Fibroblast of pulmonary artery (primary cell): ENCODE measurements at regions not wholly inside any gene's neighbourhood (a gene's known extent, or its start where the extent isn't known, plus 50 kb on each side); places are given as distances from the start of the nearest gene placed in this dataset.

Source experiments
- DNase-seq: peaks from one replicate; pipeline ENCODE4 v3.0.0-alpha.2; 2010; ENCODE audit warnings: low read depth
- H3K4me3 ChIP-seq: replicated peaks from 2 replicates; pipeline ENCODE4 v1.5.1; 2011; ENCODE audit warnings: low read depth, mild to moderate bottlenecking, control low read depth, low read length, moderate library complexity
- CTCF ChIP-seq: IDR thresholded peaks from 2 replicates; pipeline ENCODE4 v1.5.1; 2011; ENCODE audit warnings: mild to moderate bottlenecking, control low read depth, low read length, inconsistent platforms; ENCODE audit errors: missing control alignments

GRCh38 chr19:20416661-20417060, 148.9 kb downstream of the ZNF737 start:
- no peak for DNase-seq
- no peak for TF ChIP-seq CTCF
- no peak overlapping the region for H3K4me3 ChIP-seq

GRCh38 chr19:20414120-20414519, 151.5 kb downstream of the ZNF737 start:
- no peak for DNase-seq
- TF ChIP-seq CTCF, result no peak
- H3K4me3 ChIP-seq, result no peak overlapping the region

GRCh38 chr19:20413705-20414104, 151.9 kb downstream of the ZNF737 start:
- no peak overlapping the region for H3K4me3 ChIP-seq
- no peak for TF ChIP-seq CTCF
- no peak for DNase-seq

GRCh38 chr19:20412846-20413245, 152.7 kb downstream of the ZNF737 start:
- DNase-seq, result no peak

GRCh38 chr19:20397292-20397691, 168.3 kb downstream of the ZNF737 start:
- H3K4me3 ChIP-seq, result no peak overlapping the region
- no peak for DNase-seq
- TF ChIP-seq CTCF, result no peak

More at GRCh38 chr19:20412846-20413245, 152.7 kb downstream of the ZNF737 start:
- no peak overlapping the region for H3K4me3 ChIP-seq
- no peak for TF ChIP-seq CTCF

GRCh38 chr19:20388706-20389225, 176.8 kb downstream of the ZNF737 start:
- H3K4me3 ChIP-seq, result no peak overlapping the region
- TF ChIP-seq CTCF, result no peak
- DNase-seq, result no peak

- no peak overlapping the region for H3K4me3 ChIP-seq
- no peak for DNase-seq
- TF ChIP-seq CTCF, result no peak
These were observed 180.5 kb downstream of the ZNF737 start for GRCh38 chr19:20385061-20385460.
